Fibroblast of lung (primary cell): ENCODE measurements at regions not wholly inside any gene's neighbourhood (a gene's known extent, or its start where the extent isn't known, plus 50 kb on each side); places are given as distances from the start of the nearest gene placed in this dataset.
A peak's percentile ranks its signal among the peaks of the same experiment; 100 is the strongest.

Source experiments
- DNase-seq, 2 donors: peaks; one replicate each; pipeline versions ENCODE4 v3.0.0 to v3.0.0-alpha.2; 2010; ENCODE audit warnings: low read depth in 2 of 2
- H2AFZ ChIP-seq: 2 replicates; pipeline ENCODE4 v1.5.1; 2012; ENCODE audit warnings: low read length, control low read depth, inconsistent platforms
- H3K27ac ChIP-seq: 2 replicates; pipeline ENCODE4 v1.5.1; 2011; ENCODE audit warnings: low read length, control low read depth; ENCODE audit not compliant: insufficient read depth
- H3K27me3 ChIP-seq: 2 replicates; pipeline ENCODE4 v1.5.1; 2011; ENCODE audit warnings: mild to moderate bottlenecking, low read length; ENCODE audit not compliant: control insufficient read depth, insufficient read depth
- H3K36me3 ChIP-seq: 2 replicates; pipeline ENCODE4 v1.5.1; 2011; ENCODE audit warnings: low read length; ENCODE audit not compliant: control insufficient read depth, insufficient read depth
- H3K4me1 ChIP-seq: 2 replicates; pipeline ENCODE4 v1.5.1; 2011; ENCODE audit warnings: low read length; ENCODE audit not compliant: control insufficient read depth, insufficient read depth; ENCODE audit errors: extremely low read depth
- H3K4me2 ChIP-seq: 2 replicates; pipeline ENCODE4 v1.5.1; 2011; ENCODE audit warnings: low read length, control low read depth; ENCODE audit not compliant: insufficient read depth; ENCODE audit errors: extremely low read depth
- H3K4me3 ChIP-seq, 4 experiments: fragments of 200-600 bp in 1 of 4; sonication (generic) in 1 of 4; replicated peaks in 1 of 4; 2 replicates each; pipeline ENCODE4 v1.5.1; 2011 to 2016; ENCODE audit warnings: low read length in 4 of 4, low read depth in 3 of 4, mild to moderate bottlenecking in 3 of 4, control low read depth in 2 of 4, inconsistent platforms in 1 of 4, mixed read lengths in 1 of 4; ENCODE audit not compliant: insufficient read depth in 1 of 4; ENCODE audit errors: control extremely low read depth in 1 of 4
- H3K79me2 ChIP-seq: 2 replicates; pipeline ENCODE4 v1.5.1; 2012; ENCODE audit warnings: mild to moderate bottlenecking, low read length, inconsistent platforms; ENCODE audit not compliant: control insufficient read depth, insufficient read depth
- H3K9ac ChIP-seq: 2 replicates; pipeline ENCODE4 v1.5.1; 2011; ENCODE audit warnings: mild to moderate bottlenecking, low read length, control low read depth; ENCODE audit not compliant: insufficient read depth
- H3K9me3 ChIP-seq: 2 replicates; pipeline ENCODE4 v1.5.1; 2012; ENCODE audit warnings: low read depth, low read length; ENCODE audit not compliant: control insufficient read depth, insufficient read depth
- H4K20me1 ChIP-seq: 2 replicates; pipeline ENCODE4 v1.5.1; 2011; ENCODE audit warnings: low read length; ENCODE audit not compliant: control insufficient read depth, insufficient read depth; ENCODE audit errors: extremely low read depth
- CTCF ChIP-seq, 2 donors: IDR thresholded peaks in 1 of 2; conservative IDR thresholded peaks in 1 of 2; 1 replicate in 1 of 2; 2 replicates in 1 of 2; pipeline ENCODE4 v1.5.1; 2011 to 2012; ENCODE audit warnings: low read length in 2 of 2, control low read depth in 1 of 2, inconsistent platforms in 1 of 2, low read depth in 1 of 2, mild to moderate bottlenecking in 1 of 2
- EZH2 ChIP-seq: IDR thresholded peaks from 2 replicates; pipeline ENCODE4 v1.5.1; 2012; ENCODE audit warnings: low read length, control low read depth, mild to moderate bottlenecking; ENCODE audit errors: missing control alignments

GRCh38 chr1:96964761-96965160 is 243.2 kb downstream of the PTBP2 start:
- Histone ChIP-seq H3K79me2 (no peaks in the 10 kb centered on the region), H4K20me1 (no peaks in the 10 kb centered on the region), H3K4me2 (no peak overlapping the region), H3K4me1 (no peaks in the 10 kb centered on the region), H2AFZ (no peak overlapping the region), H3K27ac (no peak overlapping the region), H3K36me3 (no peaks in the 10 kb centered on the region), H3K9ac (no peak overlapping the region), H3K9me3 (no peaks in the 10 kb centered on the region), H3K4me3 (no peak overlapping the region), H3K27me3 (no peaks in the 10 kb centered on the region)
- TF ChIP-seq CTCF (conservative IDR thresholded peaks at IDR 0.05 in 1 of 2, IDR thresholded peaks at IDR 0.05 in 1 of 2; ENCODE audit: low read depth in 1 of 2, low read length in 2 of 2), result no peak
- no peak for DNase-seq

DNA sequence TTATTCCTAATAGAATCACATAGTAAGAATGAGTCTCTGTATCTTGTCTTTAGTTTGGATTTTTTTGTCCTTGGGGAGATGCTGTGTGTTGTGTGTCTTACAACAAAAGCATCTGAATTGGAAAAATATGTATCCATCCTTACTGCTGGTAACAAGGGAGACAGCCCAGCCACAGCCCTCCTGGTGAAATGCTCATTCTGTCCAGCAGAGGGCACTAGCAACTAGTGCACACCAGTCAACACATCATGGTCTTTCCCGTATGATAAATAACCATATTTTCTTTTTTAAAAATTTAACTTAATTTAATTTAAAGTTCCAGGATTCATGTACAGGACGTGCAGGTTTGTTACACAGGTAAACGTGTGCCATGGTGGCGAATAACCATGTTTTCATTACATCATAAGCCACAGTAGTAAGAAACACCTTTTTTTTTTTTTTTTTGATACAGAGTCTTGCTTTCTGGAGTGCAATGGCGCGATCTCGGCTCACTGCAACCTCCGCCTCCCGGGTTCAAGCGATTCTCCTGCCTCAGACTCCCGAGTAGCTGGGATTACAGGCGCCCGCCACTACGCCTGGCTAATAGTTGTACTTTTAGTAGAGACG is 245.1 kb downstream of the PTBP2 start:
- H3K4me2 ChIP-seq, result no peak overlapping the region
- H3K4me1 ChIP-seq, result no peaks in the 10 kb centered on the region
- H3K27ac ChIP-seq, result no peak overlapping the region
- H3K36me3 ChIP-seq, result no peaks in the 10 kb centered on the region
- H3K9ac ChIP-seq, result no peak overlapping the region
- no peak overlapping the region for H3K4me3 ChIP-seq
- H2AFZ ChIP-seq, result no peak overlapping the region
- H4K20me1 ChIP-seq, result no peaks in the 10 kb centered on the region
- H3K27me3 ChIP-seq, result no peaks in the 10 kb centered on the region
- TF ChIP-seq EZH2 (no peak), CTCF (conservative IDR thresholded peaks at IDR 0.05 in 1 of 2, IDR thresholded peaks at IDR 0.05 in 1 of 2; ENCODE audit: low read depth in 1 of 2, low read length in 2 of 2) (peak; percentile 92 to 97)
- no peaks in the 10 kb centered on the region for H3K79me2 ChIP-seq
- H3K9me3 ChIP-seq, result no peaks in the 10 kb centered on the region
- DNase-seq, result peak; percentile 56 to 80

GRCh38 chr1:96967311-96967710 is 245.7 kb downstream of the PTBP2 start:
- no peak overlapping the region for H3K27ac ChIP-seq
- no peak overlapping the region for H3K4me2 ChIP-seq
- DNase-seq, result no peak
- H3K36me3 ChIP-seq, result no peaks in the 10 kb centered on the region
- no peak overlapping the region for H3K9ac ChIP-seq
- H3K9me3 ChIP-seq, result no peaks in the 10 kb centered on the region
- H3K4me1 ChIP-seq, result no peaks in the 10 kb centered on the region
- no peak overlapping the region for H3K4me3 ChIP-seq
- H3K27me3 ChIP-seq, result no peaks in the 10 kb centered on the region
- no peaks in the 10 kb centered on the region for H3K79me2 ChIP-seq
- H4K20me1 ChIP-seq, result no peaks in the 10 kb centered on the region
- no peak for TF ChIP-seq CTCF (conservative IDR thresholded peaks at IDR 0.05 in 1 of 2, IDR thresholded peaks at IDR 0.05 in 1 of 2; ENCODE audit: low read depth in 1 of 2, low read length in 2 of 2)
- TF ChIP-seq EZH2, result no peak
- no peak overlapping the region for H2AFZ ChIP-seq
